ENCODE measurements at regions not wholly inside any gene's neighbourhood (a gene's known extent, or its start where the extent isn't known, plus 50 kb on each side); places are given as distances from the start of the nearest gene placed in this dataset.

- Histone ChIP-seq H3T11ph (ENCODE audit: low read length) (no peak overlapping the region), H2BK20ac (ENCODE audit: low read depth, low read length, poor library complexity, severe bottlenecking) (no peak overlapping the region), H2BK120ac (ENCODE audit: low read depth, low read length, poor library complexity, severe bottlenecking) (no peak overlapping the region), H3K79me2 (ENCODE audit: insufficient read depth, low read length) (no peaks in the 10 kb centered on the region), H3K9ac (ENCODE audit: extremely low read depth, insufficient read length, low read length) (no peak overlapping the region), H4K91ac (ENCODE audit: insufficient read length, low read depth, low read length) (no peak overlapping the region), H4K8ac (replicated peaks; ENCODE audit: insufficient read length, low read depth, low read length) (no peak overlapping the region), H2AFZ (ENCODE audit: low read length) (no peak overlapping the region), H3K14ac (ENCODE audit: insufficient read depth, low read length) (no peak overlapping the region), H3K79me1 (ENCODE audit: insufficient read depth, low read depth, low read length, poor library complexity, severe bottlenecking) (no peaks in the 10 kb centered on the region), H3K27me3 (ENCODE audit: insufficient read depth, low read length) (no peaks in the 10 kb centered on the region), H2BK15ac (ENCODE audit: low read depth, low read length) (no peak overlapping the region), H2BK12ac (ENCODE audit: insufficient read length, low read depth, low read length) (no peak overlapping the region), H3K4ac (ENCODE audit: low read depth, low read length) (no peak overlapping the region), H3K56ac (ENCODE audit: insufficient read length, low read depth, low read length) (no peak overlapping the region), H3K18ac (ENCODE audit: insufficient read length, low read depth, low read length) (no peak overlapping the region), H3K4me2 (ENCODE audit: insufficient read depth, insufficient read length, low read length) (no peak overlapping the region), H3K23ac (ENCODE audit: insufficient read length, low read depth, low read length) (no peak overlapping the region), H4K5ac (ENCODE audit: insufficient read length, low read depth, low read length) (no peak overlapping the region), H3K4me1 (ENCODE audit: insufficient read depth, low read length) (no peaks in the 10 kb centered on the region), H2AK5ac (ENCODE audit: insufficient read length, low read length) (no peak overlapping the region), H3K27ac (ENCODE audit: insufficient read length, low read depth, low read length) (no peak overlapping the region), H4K20me1 (ENCODE audit: control insufficient read depth, insufficient read depth, insufficient read length) (no peaks in the 10 kb centered on the region), H3K9me3 (ENCODE audit: control insufficient read depth, low read depth, low read length) (no peaks in the 10 kb centered on the region), H3K23me2 (ENCODE audit: insufficient read length, low read depth, low read length, poor library complexity, severe bottlenecking) (no peaks in the 10 kb centered on the region), H2BK5ac (ENCODE audit: insufficient read length, low read length) (no peak overlapping the region)
- Mint-ChIP-seq H3K9me3 (no peaks in the 10 kb centered on the region), H3K4me1 (no peaks in the 10 kb centered on the region), H3K27me3 (ENCODE audit: low read depth) (no peaks in the 10 kb centered on the region; the same call in 1 of the 2 replicates), H3K4me3 (no peak overlapping the region), H3K27ac (no peak overlapping the region), H3K36me3 (ENCODE audit: insufficient read depth in 1 of 3, low read depth in 3 of 3) (no peaks in the 10 kb centered on the region; a peak in 1 of 7 replicates)
- no CpG with 5 or more reads among the region's 8 CpGs for WGBS (ENCODE audit: extremely low coverage, insufficient read length, low lambda C conversion rate)
- TF ChIP-seq CTCF (conservative IDR thresholded peaks at IDR 0.05), result no peak
- DNase-seq, result no peak
These were observed 1142.2 kb downstream of the ARAP2 start for GRCh38 chr4:35102066-35102465.

Measured in H9 (cell line).